ENCODE measurements at regions not wholly inside any gene's neighbourhood (a gene's known extent, or its start where the extent isn't known, plus 50 kb on each side); places are given as distances from the start of the nearest gene placed in this dataset.
"Not testable (repeated sequence)": the region's sequence is repeated elsewhere in the genome, so short reads cannot be mapped to it uniquely, and the experiment has no call there.

- no peak for DNase-seq
These were observed 925.2 kb downstream of the TSN start for GRCh38 chr2:122680662-122681061.

- no peak for DNase-seq
These were observed 926.2 kb downstream of the TSN start for GRCh38 chr2:122681626-122682025.

DNA sequence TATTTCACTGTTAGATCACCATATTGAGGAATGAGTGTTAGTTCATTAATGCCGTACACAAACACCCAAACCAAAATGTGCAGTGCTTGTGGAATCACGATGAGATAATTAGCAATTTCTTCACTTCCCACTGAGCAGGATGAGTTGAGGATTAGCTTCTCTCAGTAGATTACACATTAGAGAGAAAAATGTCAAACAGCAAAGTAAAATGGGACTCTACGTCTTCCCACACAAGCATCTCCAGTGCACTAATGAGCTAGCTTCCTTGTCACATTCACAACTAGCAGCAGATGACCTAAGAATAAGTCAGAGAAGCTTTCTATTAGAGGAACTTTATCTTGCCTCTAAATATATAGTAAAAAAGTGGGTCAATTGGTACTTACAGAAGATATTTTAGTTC is 926.9 kb downstream of the TSN start:
- no peak for DNase-seq

DNA sequence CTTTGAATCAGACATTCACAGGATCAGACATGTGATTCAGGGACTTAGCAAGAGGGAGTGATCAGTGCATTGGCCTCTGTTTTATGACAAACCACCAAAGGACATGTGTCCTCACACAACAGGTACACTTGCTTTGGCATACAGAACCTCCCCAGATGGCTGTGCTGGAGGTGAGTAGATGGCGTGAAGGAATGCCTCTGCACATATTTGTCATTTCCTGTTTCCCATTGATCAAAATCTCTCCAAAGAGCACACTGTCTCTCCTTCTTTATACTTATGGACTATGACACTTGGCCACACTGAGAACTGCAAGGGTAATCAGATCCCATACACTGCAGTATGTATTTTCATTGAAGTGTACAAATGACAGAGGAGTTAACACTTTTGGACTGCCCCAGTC is 927.6 kb downstream of the TSN start:
- DNase-seq: no peak

DNA sequence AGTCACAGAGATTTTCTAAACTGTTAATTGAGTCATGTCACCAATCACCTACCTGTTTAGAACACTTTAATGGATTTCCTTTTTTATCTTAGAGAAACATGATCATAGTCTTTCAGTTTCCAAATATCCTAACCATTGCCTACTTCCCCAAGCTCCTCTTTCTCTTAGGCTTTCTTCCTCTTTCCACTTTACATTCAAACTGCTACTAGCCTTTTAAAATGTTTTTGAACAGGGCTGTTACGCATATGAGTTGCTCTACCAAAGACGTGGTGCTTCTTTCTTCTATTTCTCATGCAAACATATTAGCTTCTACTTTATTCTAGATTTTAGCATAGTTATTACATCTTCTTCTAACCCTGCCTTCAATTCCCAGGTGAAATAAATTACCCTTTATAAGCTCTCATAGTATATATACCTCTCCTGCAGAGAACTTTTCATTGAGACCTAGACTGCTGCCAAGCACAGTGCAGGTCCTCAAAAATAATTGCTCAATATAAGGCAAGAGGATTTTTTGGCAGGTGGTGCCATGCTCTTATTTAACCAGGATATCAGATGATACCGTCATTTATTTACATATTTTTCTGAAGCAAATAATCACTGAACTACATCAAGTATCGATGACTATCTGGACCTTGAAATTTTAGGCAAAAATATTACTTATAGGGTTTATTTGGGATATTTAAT is 937.1 kb downstream of the TSN start:
- no peak for DNase-seq

DNA sequence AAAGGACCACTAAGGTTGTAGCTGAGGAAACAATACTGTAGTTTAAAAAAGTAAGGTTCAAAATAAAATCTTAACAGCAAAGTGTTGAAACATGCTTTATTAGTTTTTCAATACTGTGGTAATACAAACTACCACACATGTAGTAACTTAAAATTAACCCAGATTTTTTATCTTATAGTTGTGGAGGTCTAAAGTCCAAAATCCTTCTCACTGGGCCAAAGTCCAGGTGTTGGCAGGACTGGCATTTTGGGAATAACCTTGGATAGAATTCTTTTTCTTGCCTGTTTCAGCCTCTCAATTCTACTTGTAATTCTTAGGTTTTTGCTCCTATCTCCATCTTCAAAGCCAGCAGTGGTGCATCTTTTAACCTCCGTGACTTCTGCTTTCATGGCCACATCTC is 942.0 kb downstream of the TSN start:
- no peak for DNase-seq

GRCh38 chr2:122703676-122704075 is 948.2 kb downstream of the TSN start:
- DNase-seq: no peak

DNA sequence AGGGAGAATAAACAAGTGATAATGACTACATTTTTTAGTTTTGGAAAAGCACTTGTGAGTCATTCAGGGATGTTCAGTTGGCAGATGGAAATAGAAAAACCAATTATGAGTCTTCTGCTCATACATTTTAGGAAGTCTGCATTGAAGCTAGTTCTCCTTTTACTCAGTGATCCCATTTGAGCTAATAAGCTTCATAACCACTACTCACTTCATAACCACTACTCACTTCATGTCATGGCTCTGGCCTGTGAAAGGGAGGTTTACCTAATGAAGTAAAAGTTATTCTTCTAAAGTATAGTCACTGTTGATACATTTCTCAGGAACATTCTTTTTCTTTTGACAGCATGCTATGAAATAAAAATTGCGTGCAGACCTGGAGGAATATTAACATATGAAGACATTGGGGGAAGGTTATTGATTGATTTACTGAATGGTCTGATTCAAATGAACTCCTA is 948.7 kb downstream of the TSN start:
- no peak for DNase-seq

GRCh38 chr2:122705746-122706145 is 950.3 kb downstream of the TSN start:
- DNase-seq: no peak

DNA sequence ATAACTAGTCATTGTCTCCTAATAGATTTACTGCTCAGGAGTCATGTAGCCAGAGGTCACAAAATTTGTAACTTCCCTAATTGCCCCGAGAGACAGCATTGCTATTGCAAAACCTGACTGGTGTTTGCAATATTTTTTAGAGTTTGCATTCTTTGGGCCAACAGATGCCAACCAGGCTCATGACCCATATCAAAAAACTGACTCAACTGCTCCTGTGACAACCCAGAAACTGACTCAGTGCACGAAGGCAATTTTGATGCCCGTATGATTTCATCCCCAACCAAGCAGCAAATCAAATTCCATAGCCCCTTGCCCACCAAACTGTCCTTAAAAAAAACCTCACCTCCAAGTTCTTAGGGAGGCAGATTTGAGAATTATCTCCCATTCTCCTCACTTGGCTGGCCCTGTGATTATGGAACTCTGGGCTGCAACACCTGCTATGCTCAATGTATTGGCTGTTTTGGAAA is 951.3 kb downstream of the TSN start:
- DNase-seq: no peak

GRCh38 chr2:122707224-122707824 is 951.9 kb downstream of the TSN start:
- no peak for DNase-seq

DNA sequence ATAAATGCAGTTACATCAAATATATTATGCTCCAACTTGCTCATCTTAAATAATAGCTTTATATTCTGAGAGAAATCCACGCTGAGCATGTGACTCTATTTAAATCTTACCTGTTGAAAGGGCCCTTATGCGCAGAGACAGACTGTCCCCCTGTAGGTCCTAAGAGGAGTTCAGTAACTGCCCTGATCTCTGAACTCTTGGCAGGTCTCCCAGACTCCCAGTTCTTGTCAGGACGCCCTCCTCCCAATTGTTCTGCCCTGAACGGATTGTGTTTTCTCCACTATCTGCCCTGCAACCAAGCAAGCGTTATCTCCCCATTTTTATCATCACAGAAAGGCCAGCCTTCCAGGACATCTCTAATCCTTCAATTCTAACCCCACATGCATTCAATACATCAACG is 954.6 kb downstream of the TSN start:
- DNase-seq: no peak

DNA sequence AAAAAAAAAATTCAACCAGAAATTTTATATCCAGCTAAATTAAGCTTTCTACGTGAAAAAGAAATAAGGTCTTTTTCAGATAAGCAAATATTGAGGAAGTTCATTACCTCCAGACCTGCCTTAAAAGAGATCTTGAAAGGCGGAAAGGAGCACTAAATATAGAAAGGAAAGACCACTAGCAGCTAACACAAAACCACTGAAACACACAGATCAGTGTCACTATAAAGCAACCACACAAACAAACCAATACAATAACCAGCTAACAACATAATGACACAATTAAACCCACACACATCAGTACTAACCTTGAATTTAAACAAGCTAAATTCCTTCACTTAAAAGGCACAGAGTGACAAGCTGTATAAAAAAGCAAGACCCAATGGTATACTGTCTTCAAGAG is 958.3 kb downstream of the TSN start:
- DNase-seq: no peak

- DNase-seq: not testable (repeated sequence)
These were observed 965.4 kb downstream of the TSN start for GRCh38 chr2:122720822-122721221.

DNA sequence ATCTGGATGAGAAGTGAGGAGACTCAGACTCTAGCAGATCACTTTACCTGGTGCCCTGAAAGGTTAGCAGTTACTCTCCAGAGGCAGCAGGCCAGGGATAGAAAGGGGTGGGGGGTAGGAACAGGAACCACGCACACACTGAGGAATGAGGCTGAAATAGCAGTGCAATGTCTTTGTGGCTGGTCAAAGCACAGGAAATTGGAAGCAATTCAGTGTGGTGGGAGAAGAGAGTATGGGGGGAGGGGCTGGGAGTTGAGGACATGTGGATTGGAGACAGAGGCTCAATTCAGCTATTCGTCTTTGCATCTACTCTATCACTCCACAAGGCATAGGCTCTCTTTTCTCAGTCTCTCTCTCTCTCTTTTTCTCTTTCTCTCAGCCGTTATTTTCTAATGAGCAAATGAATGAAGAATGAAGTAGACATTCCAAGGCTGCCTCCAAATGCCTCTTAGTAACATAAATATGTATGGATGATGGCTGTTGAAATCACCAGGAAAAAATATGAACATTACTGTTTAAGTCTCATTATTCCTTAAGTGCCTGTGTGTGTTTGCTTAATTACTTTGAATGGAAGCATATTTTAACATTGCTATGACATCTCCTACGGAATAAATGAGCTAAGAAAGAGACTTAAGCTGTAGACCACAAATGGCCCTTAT is 979.4 kb downstream of the TSN start:
- peak; percentile 94 for DNase-seq

- peak; percentile 54 for DNase-seq
These were observed 980.8 kb downstream of the TSN start for GRCh38 chr2:122736279-122736678.

GRCh38 chr2:122737429-122738077 is 982.1 kb downstream of the TSN start:
- DNase-seq: peak; percentile 29

DNA sequence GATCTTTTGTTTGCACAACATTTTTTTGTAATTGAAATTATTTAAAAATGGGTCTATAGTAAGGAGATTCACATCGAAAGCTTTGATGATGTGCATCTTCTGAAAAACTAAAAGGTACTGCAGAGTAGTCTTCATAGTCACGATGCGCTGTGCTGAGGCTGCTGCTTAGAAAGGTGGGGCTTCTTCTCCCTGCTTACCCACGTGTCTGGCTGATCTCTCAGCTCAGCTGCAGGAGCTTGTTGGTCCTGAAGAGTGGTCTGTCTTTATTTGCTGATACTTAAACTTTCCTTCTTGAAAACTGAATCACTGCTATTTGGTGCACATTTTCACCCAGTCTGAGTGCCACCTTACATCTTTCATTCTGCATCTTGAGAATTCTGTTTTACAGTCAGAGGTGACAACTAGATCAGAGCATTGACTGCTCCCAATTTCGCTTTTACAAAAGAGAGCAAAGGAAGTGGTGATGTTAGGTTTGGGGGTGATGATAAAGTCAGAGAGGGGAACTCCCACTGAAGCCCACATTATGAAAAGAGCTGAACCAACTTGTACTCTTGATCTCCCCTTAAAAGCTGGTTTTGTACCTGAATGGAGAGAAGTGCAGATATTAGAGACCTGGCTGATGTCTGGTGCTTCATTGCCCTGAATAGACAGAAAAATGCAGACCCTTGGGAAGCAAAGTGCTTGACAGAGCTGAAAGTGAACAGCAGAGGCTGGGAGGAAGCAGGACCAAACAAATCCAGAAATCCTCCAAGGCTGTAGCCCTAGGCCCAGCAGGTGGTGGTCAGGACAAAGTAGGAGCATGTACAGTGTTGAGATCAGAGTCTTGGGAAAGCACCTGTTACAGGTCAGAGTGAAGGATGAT is 984.5 kb downstream of the TSN start:
- DNase-seq: no peak

DNA sequence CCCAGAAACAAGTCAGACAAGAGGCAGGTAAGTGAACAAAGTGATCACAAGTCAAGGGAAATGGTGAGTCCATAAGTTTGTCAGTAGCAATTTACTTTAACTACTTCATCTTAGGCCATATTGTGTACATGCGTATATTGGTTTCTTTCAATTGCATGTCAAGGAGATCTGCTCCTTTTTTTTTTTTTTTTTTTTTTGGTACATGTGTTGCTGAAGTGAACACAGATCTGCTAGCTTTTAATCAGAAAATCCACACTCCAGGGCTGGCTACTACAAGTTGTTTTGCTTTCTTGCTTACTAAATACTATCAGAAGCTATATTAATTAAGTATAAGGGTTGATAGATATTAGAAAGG is 985.1 kb downstream of the TSN start:
- no peak for DNase-seq

DNA sequence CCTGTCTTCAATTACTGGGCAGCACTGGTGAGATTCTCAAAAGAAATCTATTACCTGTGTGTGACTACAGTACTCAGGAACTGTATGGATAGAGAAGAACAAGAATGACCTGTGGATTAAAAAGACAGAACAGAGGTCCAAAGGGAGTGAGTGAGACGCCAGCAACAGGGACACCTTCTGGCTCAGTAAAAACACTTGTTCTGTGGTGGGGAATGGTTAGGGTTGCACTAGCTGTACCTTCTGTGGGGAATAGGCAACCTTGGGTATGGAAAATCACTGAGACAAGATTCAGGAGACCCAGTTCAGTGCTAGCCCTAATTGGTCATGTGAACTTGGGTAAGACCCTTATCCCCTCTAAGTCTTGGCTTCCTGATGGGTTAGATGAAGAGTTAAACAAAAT is 986.0 kb downstream of the TSN start:
- DNase-seq: no peak

DNA sequence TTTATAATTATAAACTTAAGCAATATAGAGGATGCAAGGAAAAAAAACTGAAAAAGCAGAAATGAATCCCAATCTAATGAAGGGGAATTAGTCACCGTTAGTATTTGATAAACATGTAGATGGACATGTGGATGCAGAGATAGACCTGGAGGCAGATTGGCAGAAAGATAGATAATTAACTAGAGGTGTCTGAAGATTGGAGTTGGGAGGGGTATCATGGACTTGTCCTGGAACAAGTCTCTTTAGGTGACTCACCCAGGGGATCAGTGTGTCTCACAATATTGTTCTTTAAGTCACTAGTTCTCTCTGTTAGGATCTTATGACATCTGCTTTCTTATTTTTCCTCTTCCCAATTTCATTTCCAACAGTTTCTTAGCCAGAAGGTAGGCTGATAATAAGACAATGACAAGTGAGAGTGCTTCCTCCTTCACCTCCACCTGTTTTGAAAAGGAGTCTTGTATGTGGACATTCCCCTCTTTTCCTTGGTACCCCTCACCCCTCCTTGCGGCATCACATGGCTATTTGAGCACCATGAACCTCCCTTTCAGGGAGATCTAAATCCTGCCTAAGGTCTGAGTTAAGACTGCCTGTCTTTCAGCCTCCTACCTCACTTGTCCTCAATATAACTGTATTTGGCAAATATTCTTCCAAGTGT is 987.7 kb downstream of the TSN start:
- DNase-seq: no peak

DNA sequence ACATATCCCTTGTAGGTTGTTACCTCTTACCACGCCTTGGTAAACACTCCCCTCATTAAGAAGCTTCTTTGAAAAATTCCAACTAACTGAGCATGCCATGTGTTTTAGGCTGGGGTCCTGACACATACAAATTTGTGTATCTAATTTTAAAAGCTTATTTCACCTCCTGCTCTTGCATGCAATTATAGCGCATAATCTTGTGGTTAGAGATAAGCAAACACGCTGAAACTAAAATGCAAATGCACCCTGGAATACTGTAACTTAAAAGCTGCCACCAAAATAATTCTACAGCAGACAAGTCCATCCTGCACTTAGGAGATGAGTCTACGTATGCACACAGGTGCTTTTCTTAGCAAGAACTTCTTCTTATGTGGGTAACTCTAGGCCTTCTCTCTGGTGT is 990.2 kb downstream of the TSN start:
- no peak for DNase-seq

All from fibroblast of upper back skin (primary cell).